Endothelial cell of umbilical vein (primary cell): ENCODE measurements at regions not wholly inside any gene's neighbourhood (a gene's known extent, or its start where the extent isn't known, plus 50 kb on each side); places are given as distances from the start of the nearest gene placed in this dataset.

Experiments used
- BruUV-seq: library from RNA; stranded (reverse); fragments of 400-500 nt; replicated peaks from 2 replicates; lab custom pipeline; 2021; lab: Mats Ljungman, UMichigan
- CTCF ChIA-PET: fragments of 300-600, 350-600 bp; sonication (Branson Sonifier 250); formaldehyde crosslinking; loops from one replicate; lab custom pipeline; 2021; ENCODE audit warnings: antibody characterized with exemption, inconsistent platforms; lab: Charles Lee
- POLR2A ChIA-PET: fragments of 300-600, 350-600 bp; sonication (Branson Sonifier 250); formaldehyde crosslinking; loops from one replicate; lab custom pipeline; 2021; ENCODE audit warnings: antibody characterized with exemption, inconsistent platforms; lab: Charles Lee
- DNase-seq: peaks from one replicate; pipeline ENCODE4 v3.0.0-alpha.2; 2011; ENCODE audit warnings: low read depth, low spot score
- FAIRE-seq: peaks from 2 replicates; lab custom pipeline; 2011; peaks lifted over from hg19 to GRCh38; lab: Jason Lieb, UNC
- H2AFZ ChIP-seq: 2 replicates; pipeline ENCODE4 v1.6.0; 2012; ENCODE audit warnings: low read depth, low read length, control low read depth, inconsistent platforms
- H3K27ac ChIP-seq: 2 replicates; pipeline ENCODE4 v1.5.1; 2011; ENCODE audit warnings: low read depth, mild to moderate bottlenecking, control low read depth, low read length, moderate library complexity; ENCODE audit not compliant: insufficient read depth
- H3K27me3 ChIP-seq, 2 experiments: 2 replicates each; pipeline versions ENCODE4 v1.6.0 to v1.6.1; 2011; ENCODE audit warnings: low read length in 2 of 2, mixed read lengths in 1 of 2; ENCODE audit not compliant: control insufficient read depth in 2 of 2, insufficient read depth in 2 of 2
- H3K36me3 ChIP-seq, 2 experiments: 2 replicates in 1 of 2; 3 replicates in 1 of 2; pipeline ENCODE4 v1.5.1; 2011; ENCODE audit warnings: low read length in 2 of 2, mild to moderate bottlenecking in 1 of 2, moderate library complexity in 1 of 2; ENCODE audit not compliant: control insufficient read depth in 2 of 2, insufficient read depth in 2 of 2; ENCODE audit errors: extremely low read depth in 1 of 2
- H3K4me1 ChIP-seq: 3 replicates; pipeline ENCODE4 v1.5.1; 2011; ENCODE audit warnings: mild to moderate bottlenecking, low read length; ENCODE audit not compliant: control insufficient read depth, insufficient read depth; ENCODE audit errors: extremely low read depth
- H3K4me2 ChIP-seq: 2 replicates; pipeline ENCODE4 v1.6.1; 2011; ENCODE audit warnings: low read length, control low read depth, mixed read lengths; ENCODE audit not compliant: insufficient read depth
- H3K4me3 ChIP-seq, 3 experiments: fragments of 200-600 bp in 1 of 3; sonication (generic), shearing (Covaris generic) in 1 of 3; replicated peaks in 1 of 3; 2 replicates each; pipeline ENCODE4 v1.5.1; 2011 to 2016; ENCODE audit warnings: control low read depth in 3 of 3, low read length in 3 of 3, mild to moderate bottlenecking in 2 of 3, inconsistent platforms in 1 of 3, low read depth in 1 of 3, moderate library complexity in 1 of 3; ENCODE audit not compliant: insufficient read depth in 1 of 3
- H3K79me2 ChIP-seq: 2 replicates; pipeline ENCODE4 v1.6.0; 2012; ENCODE audit warnings: low read length, inconsistent platforms; ENCODE audit not compliant: control insufficient read depth, insufficient read depth
- H3K9ac ChIP-seq: replicated peaks from 2 replicates; pipeline ENCODE3; 2011; ENCODE audit warnings: low read length, control low read depth; ENCODE audit not compliant: insufficient read depth; ENCODE audit errors: extremely low read depth
- H3K9me1 ChIP-seq: replicated peaks from 3 replicates; pipeline ENCODE4 v1.6.0; 2011; ENCODE audit warnings: mild to moderate bottlenecking, low read length; ENCODE audit not compliant: control insufficient read depth, insufficient read depth; ENCODE audit errors: extremely low read depth
- H3K9me3 ChIP-seq: replicated peaks from 2 replicates; pipeline ENCODE4 v1.5.1; 2012; ENCODE audit warnings: low read length, inconsistent platforms; ENCODE audit not compliant: control insufficient read depth, insufficient read depth
- H4K20me1 ChIP-seq: replicated peaks from 2 replicates; pipeline ENCODE3; 2011; ENCODE audit warnings: mild to moderate bottlenecking, low read length; ENCODE audit not compliant: control insufficient read depth, insufficient read depth; ENCODE audit errors: extremely low read depth
- CTCF ChIP-seq, 2 donors: IDR thresholded peaks; 1 replicate in 1 of 2; 2 replicates in 1 of 2; pipeline ENCODE4 v1.5.1; 2011; ENCODE audit warnings: low read length in 2 of 2, mild to moderate bottlenecking in 2 of 2, moderate library complexity in 2 of 2, control low read depth in 1 of 2, inconsistent platforms in 1 of 2, low read depth in 1 of 2; ENCODE audit not compliant: insufficient read depth in 1 of 2; ENCODE audit errors: extremely low read depth in 1 of 2
- EZH2 ChIP-seq: IDR thresholded peaks from 2 replicates; pipeline ENCODE4 v1.6.1; 2012; ENCODE audit warnings: borderline replicate concordance, low read depth, mild to moderate bottlenecking, moderate library complexity, low read length, inconsistent platforms; ENCODE audit not compliant: severe bottlenecking
- FOS ChIP-seq: IDR thresholded peaks from 2 replicates; pipeline ENCODE4 v1.6.1; 2011; ENCODE audit warnings: mild to moderate bottlenecking, low read length, moderate library complexity, borderline replicate concordance; ENCODE audit not compliant: insufficient read depth
- GATA2 ChIP-seq: IDR thresholded peaks from 2 replicates; pipeline ENCODE4 v1.7.0; 2011; ENCODE audit warnings: low read depth, mild to moderate bottlenecking, moderate library complexity, mixed read lengths, low read length; ENCODE audit not compliant: insufficient read length, insufficient read depth
- JUN ChIP-seq: IDR thresholded peaks from 2 replicates; pipeline ENCODE4 v1.6.1; 2011; ENCODE audit warnings: borderline replicate concordance, low read depth; ENCODE audit not compliant: insufficient read length, insufficient read depth
- MAX ChIP-seq: IDR thresholded peaks from 2 replicates; pipeline ENCODE4 v1.6.1; 2011; ENCODE audit not compliant: insufficient read depth, insufficient read length
- MYC ChIP-seq: IDR thresholded peaks from one replicate; pipeline ENCODE4 v1.6.1; 2011; ENCODE audit warnings: mild to moderate bottlenecking, low read depth, low read length
- POLR2A ChIP-seq: IDR thresholded peaks from 2 replicates; pipeline ENCODE4 v1.6.1; 2012; ENCODE audit warnings: low read depth, mild to moderate bottlenecking, control low read depth, low read length
- POLR2AphosphoS5 ChIP-seq: IDR thresholded peaks from 2 replicates; pipeline ENCODE4 v1.6.1; 2012; ENCODE audit warnings: low read depth, mild to moderate bottlenecking, control low read depth, low read length, moderate library complexity; ENCODE audit not compliant: insufficient read depth
- dilution Hi-C: fragments of 300-500 bp; cut with MboI; formaldehyde crosslinking; loops from one replicate; pipeline ENCODE4 v1.15.0; 2019; ENCODE audit warnings: low sequenced_read_pairs; ENCODE audit not compliant: extremely low pct_ligation_motif_present
- intact Hi-C: fragments of 100-400 bp; cut with micrococcal nuclease; formaldehyde crosslinking; loops from one replicate; pipeline ENCODE4 v1.10.0; 2022

- H3K36me3 ChIP-seq = no peaks in the 10 kb centered on the region
- no peaks in the 10 kb centered on the region for H3K9me3 ChIP-seq
- H3K4me2 ChIP-seq = no peak overlapping the region
- FAIRE-seq = no peak
- DNase-seq = no peak
- no peak overlapping the region for H3K4me3 ChIP-seq
- no peak overlapping the region for H2AFZ ChIP-seq
- intact Hi-C loops = no loop called here
- CTCF ChIA-PET = no interaction called here
- TF ChIP-seq POLR2AphosphoS5 (no peak), CTCF (IDR thresholded peaks at IDR 0.05; ENCODE audit: extremely low read depth in 1 of 2, insufficient read depth in 1 of 2, low read depth in 1 of 2, low read length in 2 of 2) (no peak), FOS (no peak), GATA2 (no peak)
- no peaks in the 10 kb centered on the region for H3K79me2 ChIP-seq
- no peak overlapping the region for H3K27ac ChIP-seq
- no peaks in the 10 kb centered on the region for H3K27me3 ChIP-seq
- POLR2A ChIA-PET = no interaction called here
- no peak overlapping the region for H3K9ac ChIP-seq
- H3K9me1 ChIP-seq = no peaks in the 10 kb centered on the region
- no peaks in the 10 kb centered on the region for H3K4me1 ChIP-seq
- BruUV-seq = no TSS peak
- dilution Hi-C loops = no loop called here
- H4K20me1 ChIP-seq = no peaks in the 10 kb centered on the region
These were observed 610.5 kb upstream of the FANCL start for GRCh38 chr2:58851598-58851997.

GRCh38 chr2:58845011-58845410, 603.9 kb upstream of the FANCL start:
- TF ChIP-seq EZH2 (no peak), POLR2A (no peak), MYC (no peak), FOS (no peak), POLR2AphosphoS5 (no peak), JUN (no peak), MAX (no peak), GATA2 (no peak), CTCF (IDR thresholded peaks at IDR 0.05; ENCODE audit: extremely low read depth in 1 of 2, insufficient read depth in 1 of 2, low read depth in 1 of 2, low read length in 2 of 2) (no peak)
- Histone ChIP-seq H3K9me1 (no peaks in the 10 kb centered on the region), H3K36me3 (no peaks in the 10 kb centered on the region), H3K27me3 (no peaks in the 10 kb centered on the region), H3K4me3 (no peak overlapping the region), H3K4me1 (no peaks in the 10 kb centered on the region), H2AFZ (no peak overlapping the region), H3K27ac (no peak overlapping the region), H3K9me3 (no peaks in the 10 kb centered on the region), H3K4me2 (no peak overlapping the region), H3K9ac (no peak overlapping the region), H4K20me1 (no peaks in the 10 kb centered on the region), H3K79me2 (no peaks in the 10 kb centered on the region)
- FAIRE-seq (no peak), DNase-seq (no peak)
- CTCF ChIA-PET = no interaction called here
- no TSS peak for BruUV-seq
- intact Hi-C loops (no loop called here), dilution Hi-C loops (no loop called here)
- POLR2A ChIA-PET = no interaction called here
